ENCODE measurements at regions not wholly inside any gene's neighbourhood (a gene's known extent, or its start where the extent isn't known, plus 50 kb on each side); places are given as distances from the start of the nearest gene placed in this dataset.

DNA sequence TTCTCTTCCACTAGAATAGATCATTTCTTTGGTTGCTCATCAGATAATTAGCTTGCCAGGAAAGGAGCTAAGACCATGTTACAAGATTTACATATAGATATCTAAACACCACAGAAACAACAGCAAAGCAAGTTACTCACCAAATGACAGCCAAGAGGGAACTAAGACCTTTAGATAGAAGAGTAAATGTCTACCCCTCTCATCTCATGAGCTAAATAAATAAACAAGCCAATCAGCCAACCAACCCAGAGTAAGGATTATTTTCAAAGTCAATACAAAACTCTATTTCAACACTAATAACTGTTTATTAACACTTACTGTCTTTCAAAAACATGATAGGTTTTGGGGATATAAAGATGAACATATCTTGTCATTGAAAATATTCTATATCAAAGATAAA lies 474.7 kb downstream of the LMO4 start:
- ATAC-seq = no peak
- no peak for TF ChIP-seq ARNTL (CRISPR knock-in tag; IDR thresholded peaks at IDR 0.05; ENCODE audit: borderline replicate concordance, low read depth)
- TF ChIP-seq PPARA (CRISPR knock-in tag; IDR thresholded peaks at IDR 0.05; ENCODE audit: borderline replicate concordance) = no peak
- no peak for TF ChIP-seq TOX (CRISPR knock-in tag; IDR thresholded peaks at IDR 0.05; ENCODE audit: borderline replicate concordance)
- TF ChIP-seq ZC3H10 (CRISPR knock-in tag; IDR thresholded peaks at IDR 0.05) = no peak
- TF ChIP-seq, protein P1, sequence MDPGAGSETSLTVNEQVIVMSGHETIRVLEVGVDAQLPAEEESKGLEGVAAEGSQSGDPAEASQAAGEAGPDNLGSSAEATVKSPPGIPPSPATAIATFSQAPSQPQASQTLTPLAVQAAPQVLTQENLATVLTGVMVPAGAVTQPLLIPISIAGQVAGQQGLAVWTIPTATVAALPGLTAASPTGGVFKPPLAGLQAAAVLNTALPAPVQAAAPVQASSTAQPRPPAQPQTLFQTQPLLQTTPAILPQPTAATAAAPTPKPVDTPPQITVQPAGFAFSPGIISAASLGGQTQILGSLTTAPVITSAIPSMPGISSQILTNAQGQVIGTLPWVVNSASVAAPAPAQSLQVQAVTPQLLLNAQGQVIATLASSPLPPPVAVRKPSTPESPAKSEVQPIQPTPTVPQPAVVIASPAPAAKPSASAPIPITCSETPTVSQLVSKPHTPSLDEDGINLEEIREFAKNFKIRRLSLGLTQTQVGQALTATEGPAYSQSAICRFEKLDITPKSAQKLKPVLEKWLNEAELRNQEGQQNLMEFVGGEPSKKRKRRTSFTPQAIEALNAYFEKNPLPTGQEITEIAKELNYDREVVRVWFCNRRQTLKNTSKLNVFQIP (CRISPR knock-in tag; IDR thresholded peaks at IDR 0.05; ENCODE audit: borderline replicate concordance, low read depth) = no peak
- TF ChIP-seq ZNF70 (CRISPR knock-in tag; IDR thresholded peaks at IDR 0.05) = no peak
- TF ChIP-seq TSHZ2 (CRISPR knock-in tag; IDR thresholded peaks at IDR 0.05) = no peak

- TF ChIP-seq PATZ1 (CRISPR knock-in tag; IDR thresholded peaks at IDR 0.05; ENCODE audit: borderline replicate concordance) (no peak), SNAI2 (CRISPR knock-in tag; IDR thresholded peaks at IDR 0.05) (no peak), ESRRG (CRISPR knock-in tag; IDR thresholded peaks at IDR 0.05) (no peak), CREB5 (CRISPR knock-in tag; IDR thresholded peaks at IDR 0.05; ENCODE audit: low read depth) (no peak), GLIS3 (CRISPR knock-in tag; IDR thresholded peaks at IDR 0.05) (no peak)
- TF ChIP-seq, protein P2, sequence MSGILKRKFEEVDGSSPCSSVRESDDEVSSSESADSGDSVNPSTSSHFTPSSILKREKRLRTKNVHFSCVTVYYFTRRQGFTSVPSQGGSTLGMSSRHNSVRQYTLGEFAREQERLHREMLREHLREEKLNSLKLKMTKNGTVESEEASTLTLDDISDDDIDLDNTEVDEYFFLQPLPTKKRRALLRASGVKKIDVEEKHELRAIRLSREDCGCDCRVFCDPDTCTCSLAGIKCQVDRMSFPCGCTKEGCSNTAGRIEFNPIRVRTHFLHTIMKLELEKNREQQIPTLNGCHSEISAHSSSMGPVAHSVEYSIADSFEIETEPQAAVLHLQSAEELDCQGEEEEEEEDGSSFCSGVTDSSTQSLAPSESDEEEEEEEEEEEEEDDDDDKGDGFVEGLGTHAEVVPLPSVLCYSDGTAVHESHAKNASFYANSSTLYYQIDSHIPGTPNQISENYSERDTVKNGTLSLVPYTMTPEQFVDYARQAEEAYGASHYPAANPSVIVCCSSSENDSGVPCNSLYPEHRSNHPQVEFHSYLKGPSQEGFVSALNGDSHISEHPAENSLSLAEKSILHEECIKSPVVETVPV (CRISPR knock-in tag; IDR thresholded peaks at IDR 0.05) = no peak
Observed at GRCh38 chr1:87804128-87804527, 475.4 kb downstream of the LMO4 start.

GRCh38 chr1:87805666-87806378 lies 477.1 kb downstream of the LMO4 start:
- peak; percentile 87 for ATAC-seq

More at GRCh38 chr1:87804128-87804527, 475.4 kb downstream of the LMO4 start:
- no peak for ATAC-seq

DNA sequence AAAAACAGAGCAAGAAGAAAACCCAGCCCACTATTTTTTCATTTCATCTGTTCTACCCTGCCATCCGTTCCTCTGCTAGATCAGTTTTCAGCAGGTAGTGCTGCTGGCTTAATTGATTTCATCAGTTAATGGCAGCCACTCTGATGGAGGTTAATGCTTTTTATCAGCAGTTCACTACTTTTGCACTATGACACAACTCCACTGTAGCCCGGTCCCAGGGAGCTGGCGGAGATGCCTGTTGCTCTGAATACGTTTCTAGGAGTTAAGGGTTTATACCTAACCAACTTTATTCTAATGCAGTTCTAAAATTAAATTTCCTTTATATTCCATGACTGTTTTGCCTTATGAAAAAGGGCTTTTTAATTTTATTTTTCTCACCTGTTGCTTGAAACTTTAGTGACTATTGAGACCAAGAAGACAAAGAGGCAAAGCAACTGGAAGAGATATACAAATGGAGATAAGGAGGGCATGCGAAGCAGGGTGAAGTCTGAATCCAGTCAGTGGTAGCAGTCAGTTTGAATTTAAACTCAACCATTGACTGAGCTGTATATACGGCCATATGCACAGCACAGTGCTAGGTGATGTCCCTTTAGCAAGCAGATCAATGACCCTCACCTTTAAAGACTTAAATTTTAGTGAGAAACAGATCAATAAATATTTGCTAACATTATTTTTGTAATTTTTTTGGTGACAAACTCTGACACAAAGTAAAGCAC lies 477.9 kb downstream of the LMO4 start:
- peak; percentile 80 for ATAC-seq
- TF ChIP-seq ZNF565 (CRISPR knock-in tag; conservative IDR thresholded peaks at IDR 0.05; ENCODE audit: low read depth) (no peak), ZC3H10 (CRISPR knock-in tag; IDR thresholded peaks at IDR 0.05) (no peak), GLIS3 (CRISPR knock-in tag; IDR thresholded peaks at IDR 0.05) (no peak), OSR1 (CRISPR knock-in tag; IDR thresholded peaks at IDR 0.05) (no peak), PATZ1 (CRISPR knock-in tag; IDR thresholded peaks at IDR 0.05; ENCODE audit: borderline replicate concordance) (no peak), CREB5 (CRISPR knock-in tag; IDR thresholded peaks at IDR 0.05; ENCODE audit: low read depth) (no peak), SNAI2 (CRISPR knock-in tag; IDR thresholded peaks at IDR 0.05) (no peak)
- TF ChIP-seq, protein P1 (CRISPR knock-in tag; IDR thresholded peaks at IDR 0.05; ENCODE audit: borderline replicate concordance, low read depth) = no peak

More at GRCh38 chr1:87805666-87806378, 477.1 kb downstream of the LMO4 start:
- TF ChIP-seq PPARA (CRISPR knock-in tag; IDR thresholded peaks at IDR 0.05; ENCODE audit: borderline replicate concordance) = no peak
- TF ChIP-seq TCF4 (CRISPR knock-in tag; IDR thresholded peaks at IDR 0.05; ENCODE audit: borderline replicate concordance) = no peak
- TF ChIP-seq SNAI2 (CRISPR knock-in tag; IDR thresholded peaks at IDR 0.05) = no peak
